Fibroblast of lung (primary cell): ENCODE measurements at regions not wholly inside any gene's neighbourhood (a gene's known extent, or its start where the extent isn't known, plus 50 kb on each side); places are given as distances from the start of the nearest gene placed in this dataset.
A peak's percentile ranks its signal among the peaks of the same experiment; 100 is the strongest.

Experiments
- EZH2 ChIP-seq: IDR thresholded peaks from 2 replicates; pipeline ENCODE4 v1.5.1; 2012; ENCODE audit warnings: low read length, control low read depth, mild to moderate bottlenecking; ENCODE audit errors: missing control alignments
- TF ChIP-seq, protein P1 (sequence below), 2 donors: IDR thresholded peaks in 1 of 2; conservative IDR thresholded peaks in 1 of 2; 1 replicate in 1 of 2; 2 replicates in 1 of 2; pipeline ENCODE4 v1.5.1; 2011 to 2012; ENCODE audit warnings: low read length in 2 of 2, control low read depth in 1 of 2, inconsistent platforms in 1 of 2, low read depth in 1 of 2, mild to moderate bottlenecking in 1 of 2

DNA sequence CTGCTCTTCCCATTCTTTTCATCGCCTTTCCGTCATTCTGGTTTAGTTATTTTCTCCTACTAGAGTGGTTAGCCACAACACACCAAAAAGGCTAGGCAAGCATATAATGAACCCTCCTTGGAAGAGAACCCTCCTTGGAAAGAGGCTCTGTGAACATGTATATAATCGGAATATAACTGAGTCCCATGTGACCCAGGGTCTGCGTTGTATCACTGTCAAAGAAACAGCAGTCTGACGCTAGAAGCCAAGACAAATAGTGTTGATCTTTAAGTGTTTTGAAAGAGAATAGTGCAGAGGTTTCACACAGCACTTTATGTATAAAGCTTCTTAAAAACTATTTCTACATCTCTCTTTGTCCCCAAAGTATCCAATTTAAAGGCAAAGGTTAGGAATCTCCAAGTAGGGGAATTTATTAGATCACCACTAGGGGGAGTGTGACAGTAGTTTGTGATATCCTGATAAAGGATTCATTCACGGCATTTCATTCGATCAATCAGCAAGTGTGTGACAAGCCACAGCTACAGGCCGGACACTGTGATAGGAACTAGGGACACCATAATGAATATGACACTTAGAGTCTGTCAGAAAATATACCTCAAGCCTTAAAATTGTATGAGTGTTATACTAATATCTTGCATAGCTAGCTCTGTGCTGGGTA is 395.3 kb downstream of the CD109 start:
- TF ChIP-seq, protein P1, sequence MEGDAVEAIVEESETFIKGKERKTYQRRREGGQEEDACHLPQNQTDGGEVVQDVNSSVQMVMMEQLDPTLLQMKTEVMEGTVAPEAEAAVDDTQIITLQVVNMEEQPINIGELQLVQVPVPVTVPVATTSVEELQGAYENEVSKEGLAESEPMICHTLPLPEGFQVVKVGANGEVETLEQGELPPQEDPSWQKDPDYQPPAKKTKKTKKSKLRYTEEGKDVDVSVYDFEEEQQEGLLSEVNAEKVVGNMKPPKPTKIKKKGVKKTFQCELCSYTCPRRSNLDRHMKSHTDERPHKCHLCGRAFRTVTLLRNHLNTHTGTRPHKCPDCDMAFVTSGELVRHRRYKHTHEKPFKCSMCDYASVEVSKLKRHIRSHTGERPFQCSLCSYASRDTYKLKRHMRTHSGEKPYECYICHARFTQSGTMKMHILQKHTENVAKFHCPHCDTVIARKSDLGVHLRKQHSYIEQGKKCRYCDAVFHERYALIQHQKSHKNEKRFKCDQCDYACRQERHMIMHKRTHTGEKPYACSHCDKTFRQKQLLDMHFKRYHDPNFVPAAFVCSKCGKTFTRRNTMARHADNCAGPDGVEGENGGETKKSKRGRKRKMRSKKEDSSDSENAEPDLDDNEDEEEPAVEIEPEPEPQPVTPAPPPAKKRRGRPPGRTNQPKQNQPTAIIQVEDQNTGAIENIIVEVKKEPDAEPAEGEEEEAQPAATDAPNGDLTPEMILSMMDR (conservative IDR thresholded peaks at IDR 0.05 in 1 of 2, IDR thresholded peaks at IDR 0.05 in 1 of 2; ENCODE audit: low read depth in 1 of 2, low read length in 2 of 2), result peak; percentile 54 to 60
- no peak for TF ChIP-seq EZH2
